ENCODE measurements at regions not wholly inside any gene's neighbourhood (a gene's known extent, or its start where the extent isn't known, plus 50 kb on each side); places are given as distances from the start of the nearest gene placed in this dataset.

GRCh38 chr6:54770328-54770727, 76.2 kb upstream of the FAM83B start:
- Histone ChIP-seq H3K9me2 (ENCODE audit: low read depth, low read length) (no peaks in the 10 kb centered on the region), H3K27ac (ENCODE audit: low read depth, low read length, poor library complexity, severe bottlenecking) (no peak overlapping the region), H3K36me3 (ENCODE audit: insufficient read depth, low read length) (no peaks in the 10 kb centered on the region), H3K4me3 (ENCODE audit: low read depth, low read length, poor library complexity, severe bottlenecking) (no peak overlapping the region), H3F3A (ENCODE audit: insufficient read depth, low read length) (no peaks in the 10 kb centered on the region), H3K9me3 (ENCODE audit: low read length) (no peaks in the 10 kb centered on the region), H4K20me1 (ENCODE audit: insufficient read depth, low read length) (no peaks in the 10 kb centered on the region), H3K9ac (ENCODE audit: low read length) (no peak overlapping the region), H3K79me2 (ENCODE audit: insufficient read depth, low read length) (no peaks in the 10 kb centered on the region), H3K27me3 (ENCODE audit: insufficient read depth, low read length) (no peaks in the 10 kb centered on the region), H3K4me2 (ENCODE audit: low read length) (no peak overlapping the region), H2AFZ (ENCODE audit: low read length) (no peak overlapping the region), H3K4me1 (ENCODE audit: insufficient read depth, low read length, severe bottlenecking) (no peaks in the 10 kb centered on the region)
- TF ChIP-seq CTCF (IDR thresholded peaks at IDR 0.05; ENCODE audit: low read length) (no peak), EZH2 (IDR thresholded peaks at IDR 0.05; ENCODE audit: borderline replicate concordance, low read length) (no peak)

GRCh38 chr6:54771968-54772367, 74.6 kb upstream of the FAM83B start:
- Histone ChIP-seq H3F3A (ENCODE audit: insufficient read depth, low read length) (no peaks in the 10 kb centered on the region), H2AFZ (ENCODE audit: low read length) (no peak overlapping the region), H3K9me3 (ENCODE audit: low read length) (no peaks in the 10 kb centered on the region), H3K9ac (ENCODE audit: low read length) (no peak overlapping the region), H4K20me1 (ENCODE audit: insufficient read depth, low read length) (no peaks in the 10 kb centered on the region), H3K27ac (ENCODE audit: low read depth, low read length, poor library complexity, severe bottlenecking) (no peak overlapping the region), H3K4me1 (ENCODE audit: insufficient read depth, low read length, severe bottlenecking) (no peaks in the 10 kb centered on the region), H3K4me3 (ENCODE audit: low read depth, low read length, poor library complexity, severe bottlenecking) (no peak overlapping the region), H3K36me3 (ENCODE audit: insufficient read depth, low read length) (no peaks in the 10 kb centered on the region), H3K79me2 (ENCODE audit: insufficient read depth, low read length) (no peaks in the 10 kb centered on the region), H3K27me3 (ENCODE audit: insufficient read depth, low read length) (no peaks in the 10 kb centered on the region), H3K9me2 (ENCODE audit: low read depth, low read length) (no peaks in the 10 kb centered on the region), H3K4me2 (ENCODE audit: low read length) (no peak overlapping the region)
- TF ChIP-seq EZH2 (IDR thresholded peaks at IDR 0.05; ENCODE audit: borderline replicate concordance, low read length): no peak
- no peak for TF ChIP-seq CTCF (IDR thresholded peaks at IDR 0.05; ENCODE audit: low read length)

- Histone ChIP-seq H3K27ac (ENCODE audit: low read depth, low read length, poor library complexity, severe bottlenecking) (no peak overlapping the region), H3K4me1 (ENCODE audit: insufficient read depth, low read length, severe bottlenecking) (no peaks in the 10 kb centered on the region), H3K9me2 (ENCODE audit: low read depth, low read length) (no peaks in the 10 kb centered on the region), H2AFZ (ENCODE audit: low read length) (no peak overlapping the region), H3K4me2 (ENCODE audit: low read length) (no peak overlapping the region), H3K9me3 (ENCODE audit: low read length) (no peaks in the 10 kb centered on the region), H3K27me3 (ENCODE audit: insufficient read depth, low read length) (no peaks in the 10 kb centered on the region), H3F3A (ENCODE audit: insufficient read depth, low read length) (no peaks in the 10 kb centered on the region), H3K4me3 (ENCODE audit: low read depth, low read length, poor library complexity, severe bottlenecking) (no peak overlapping the region), H3K79me2 (ENCODE audit: insufficient read depth, low read length) (no peaks in the 10 kb centered on the region), H3K36me3 (ENCODE audit: insufficient read depth, low read length) (no peaks in the 10 kb centered on the region), H3K9ac (ENCODE audit: low read length) (no peak overlapping the region), H4K20me1 (ENCODE audit: insufficient read depth, low read length) (no peaks in the 10 kb centered on the region)
- no peak for TF ChIP-seq EZH2 (IDR thresholded peaks at IDR 0.05; ENCODE audit: borderline replicate concordance, low read length)
Measured at GRCh38 chr6:54772610-54773009, 74.0 kb upstream of the FAM83B start.

GRCh38 chr6:54775576-54775975, 71.0 kb upstream of the FAM83B start:
- no peaks in the 10 kb centered on the region for H3K9me2 ChIP-seq (ENCODE audit: low read depth, low read length)
- H3K4me2 ChIP-seq (ENCODE audit: low read length): no peak overlapping the region
- H3K27ac ChIP-seq (ENCODE audit: low read depth, low read length, poor library complexity, severe bottlenecking): no peak overlapping the region
- H3K9me3 ChIP-seq (ENCODE audit: low read length): no peaks in the 10 kb centered on the region
- H3K4me3 ChIP-seq (ENCODE audit: low read depth, low read length, poor library complexity, severe bottlenecking): no peak overlapping the region
- no peaks in the 10 kb centered on the region for H3K4me1 ChIP-seq (ENCODE audit: insufficient read depth, low read length, severe bottlenecking)
- H3F3A ChIP-seq (ENCODE audit: insufficient read depth, low read length): no peaks in the 10 kb centered on the region
- no peak overlapping the region for H2AFZ ChIP-seq (ENCODE audit: low read length)
- H3K36me3 ChIP-seq (ENCODE audit: insufficient read depth, low read length): no peaks in the 10 kb centered on the region
- no peaks in the 10 kb centered on the region for H3K27me3 ChIP-seq (ENCODE audit: insufficient read depth, low read length)
- no peak overlapping the region for H3K9ac ChIP-seq (ENCODE audit: low read length)
- no peaks in the 10 kb centered on the region for H3K79me2 ChIP-seq (ENCODE audit: insufficient read depth, low read length)
- H4K20me1 ChIP-seq (ENCODE audit: insufficient read depth, low read length): no peaks in the 10 kb centered on the region
- TF ChIP-seq EZH2 (IDR thresholded peaks at IDR 0.05; ENCODE audit: borderline replicate concordance, low read length) (no peak), CTCF (IDR thresholded peaks at IDR 0.05; ENCODE audit: low read length) (no peak)

Data from OCI-LY1 (cell line).